Suppressor macrophage treated with lipopolysaccharide for 4 hours (primary cell): ENCODE measurements at regions not wholly inside any gene's neighbourhood (a gene's known extent, or its start where the extent isn't known, plus 50 kb on each side); places are given as distances from the start of the nearest gene placed in this dataset.

Experiments used
- DNase-seq: peaks from one replicate; pipeline ENCODE4 v3.0.0-alpha.2; 2020

DNA sequence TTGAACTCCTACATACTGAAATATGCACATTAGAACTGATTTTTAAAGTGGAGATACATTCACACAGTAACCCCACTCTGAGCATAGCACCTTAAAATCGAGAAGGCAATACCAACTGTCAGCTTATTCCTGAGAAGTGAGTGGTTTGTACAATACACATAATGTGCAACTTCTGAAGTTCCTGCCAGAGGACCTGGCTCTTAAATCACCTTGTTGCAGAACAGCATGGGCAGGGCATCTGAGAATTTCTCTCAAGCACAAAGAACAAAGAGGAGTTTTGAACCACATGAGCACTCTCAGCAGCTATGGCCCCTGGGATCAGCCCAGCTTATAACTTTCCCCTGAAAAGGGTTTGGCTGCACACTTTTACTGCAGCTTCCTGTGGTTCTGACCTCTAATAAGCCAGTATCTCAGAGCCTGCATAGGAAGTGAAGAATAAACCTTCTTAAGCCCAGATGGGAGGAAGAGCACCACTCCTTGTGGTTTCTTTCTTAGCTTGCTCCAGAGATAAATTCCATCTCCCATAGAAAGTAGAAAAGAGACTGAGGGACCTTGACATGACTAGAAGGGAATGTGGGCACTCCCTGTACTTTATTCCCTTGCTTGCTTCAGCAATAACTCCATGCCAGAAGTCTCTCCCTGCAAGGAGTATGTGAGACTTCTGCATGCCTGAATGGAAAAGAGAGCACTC, 862.3 kb downstream of the SUCLG1 start:
- DNase-seq = no peak

GRCh38 chr2:83595926-83596325, 863.2 kb downstream of the SUCLG1 start:
- DNase-seq = no peak

DNA sequence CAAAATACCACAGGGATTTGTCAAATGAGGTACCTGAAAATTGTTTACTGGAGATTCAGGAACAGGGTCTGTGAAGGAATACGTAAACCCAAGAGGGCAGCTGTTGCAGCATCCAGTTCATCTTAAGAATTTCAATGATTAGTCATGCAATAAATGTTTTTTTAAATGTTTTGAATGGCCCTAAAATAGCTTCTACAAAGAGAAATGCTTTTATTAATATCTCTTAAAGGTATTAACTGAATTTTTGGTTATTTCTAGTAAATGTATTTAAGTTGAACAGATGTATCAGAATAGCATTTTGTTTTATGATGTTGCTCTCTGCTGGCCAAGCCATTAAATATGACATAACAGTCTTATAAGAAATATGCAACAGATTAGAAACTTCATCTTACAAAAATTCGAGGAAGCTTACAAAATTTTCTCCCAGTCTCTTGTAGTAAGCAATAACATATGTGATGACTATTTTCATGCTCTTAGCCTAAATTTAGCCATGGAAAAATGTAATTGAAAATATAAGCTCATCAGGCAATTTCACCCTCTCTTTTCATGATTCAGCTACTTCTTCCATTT, 863.9 kb downstream of the SUCLG1 start:
- DNase-seq = no peak

GRCh38 chr2:83594241-83595120, 864.6 kb downstream of the SUCLG1 start:
- DNase-seq = no peak

GRCh38 chr2:83587309-83587708, 871.8 kb downstream of the SUCLG1 start:
- DNase-seq = no peak

DNA sequence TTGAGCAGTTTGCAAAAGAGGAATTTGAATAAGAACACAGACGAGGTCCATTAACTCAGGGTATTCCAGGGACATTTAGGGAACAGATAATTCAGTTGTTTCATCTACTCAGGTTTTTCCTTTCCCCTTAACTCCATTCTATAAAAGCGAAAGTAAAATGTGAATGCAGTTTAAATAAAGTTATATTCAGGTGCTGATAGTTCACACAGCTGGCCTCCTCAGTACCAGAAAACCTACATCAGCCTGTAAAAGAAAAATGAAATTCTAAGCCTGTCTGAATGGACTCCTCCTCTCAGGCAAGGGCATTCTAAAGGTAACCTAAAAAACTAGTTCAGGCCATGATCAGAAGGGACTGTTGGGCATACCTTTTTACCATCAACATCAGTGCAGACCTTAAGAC, 873.8 kb downstream of the SUCLG1 start:
- no peak for DNase-seq

- no peak for DNase-seq
Measured at GRCh38 chr2:83584672-83585071, 874.4 kb downstream of the SUCLG1 start.

DNA sequence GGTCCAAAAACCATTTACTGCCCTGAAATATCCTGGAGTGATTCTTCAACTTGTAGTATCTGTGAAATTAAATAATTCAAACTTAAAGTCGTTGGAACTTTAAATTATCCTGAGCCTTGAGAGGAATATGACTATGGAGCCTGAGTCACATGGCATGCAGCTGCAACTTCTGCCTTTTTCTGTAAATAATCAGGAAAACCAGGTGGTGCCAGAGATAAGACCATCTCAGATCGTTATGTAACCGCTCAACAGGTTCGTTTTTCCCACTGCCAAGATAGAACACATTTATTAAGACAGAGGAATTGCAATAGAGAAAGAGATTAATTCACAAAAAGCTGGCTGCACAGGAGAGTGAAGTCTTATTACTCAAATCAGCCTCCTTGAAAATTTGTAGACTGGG, 876.5 kb downstream of the SUCLG1 start:
- no peak for DNase-seq

GRCh38 chr2:83579507-83579906, 879.6 kb downstream of the SUCLG1 start:
- no peak for DNase-seq

- no peak for DNase-seq
Measured at GRCh38 chr2:83578405-83578804, 880.7 kb downstream of the SUCLG1 start.

GRCh38 chr2:83574614-83575013, 884.5 kb downstream of the SUCLG1 start:
- DNase-seq = no peak

DNA sequence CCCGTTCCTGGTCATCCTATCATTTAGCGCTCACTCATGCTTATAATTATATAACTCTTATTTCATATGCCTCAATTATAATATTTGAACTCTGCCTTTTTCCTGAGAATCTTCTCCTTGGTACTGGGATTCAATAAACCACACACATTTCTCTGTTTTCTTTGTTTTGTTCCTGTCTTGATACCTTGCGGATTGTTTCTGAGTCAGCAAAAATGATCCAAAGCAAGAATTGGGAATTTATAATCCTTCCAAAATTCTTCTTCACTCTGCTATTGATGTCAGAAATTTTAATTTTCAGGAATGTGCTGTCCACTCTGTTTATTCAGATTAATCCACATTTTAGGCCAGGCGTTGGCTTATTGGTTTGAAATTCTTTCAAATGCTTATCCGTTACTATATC, 886.0 kb downstream of the SUCLG1 start:
- no peak for DNase-seq

DNA sequence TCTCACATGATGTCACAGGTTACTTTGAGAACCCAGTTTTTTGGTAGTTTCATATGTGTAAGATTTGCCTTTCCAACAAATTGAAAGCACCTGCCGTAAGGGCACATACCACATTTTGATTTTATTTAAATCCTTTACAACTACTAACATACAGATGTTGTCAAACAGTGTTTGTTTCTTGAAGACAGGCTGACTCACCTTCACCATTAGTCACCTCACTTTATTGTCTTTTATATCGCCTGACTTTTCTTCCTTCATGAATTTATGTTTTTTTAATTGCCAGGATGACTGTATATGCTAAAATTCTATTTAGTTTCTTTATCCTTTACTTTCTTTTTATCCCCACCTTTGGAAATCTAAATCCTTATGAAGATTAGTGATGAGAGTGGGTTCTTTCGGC, 886.7 kb downstream of the SUCLG1 start:
- no peak for DNase-seq

DNA sequence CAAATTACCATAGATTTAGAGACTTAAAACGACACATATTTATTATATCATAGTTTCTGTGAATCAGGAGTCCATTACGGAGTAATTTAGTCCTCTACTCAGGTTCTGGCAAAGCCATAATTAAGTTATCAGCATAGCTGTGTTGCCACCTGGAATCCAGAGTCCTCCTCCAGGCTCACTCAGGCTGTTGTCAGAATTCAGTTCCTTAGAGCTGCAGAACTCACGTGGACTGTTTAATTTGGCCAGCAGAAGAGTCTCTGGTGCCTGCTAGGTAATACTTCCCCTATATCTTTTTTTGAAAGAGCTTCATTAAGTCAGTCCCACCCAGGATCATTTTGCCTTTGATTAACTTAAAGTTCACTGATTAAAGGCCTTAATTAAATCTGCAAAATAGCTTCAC, 891.5 kb downstream of the SUCLG1 start:
- DNase-seq = no peak

GRCh38 chr2:83565626-83566025, 893.5 kb downstream of the SUCLG1 start:
- no peak for DNase-seq

DNA sequence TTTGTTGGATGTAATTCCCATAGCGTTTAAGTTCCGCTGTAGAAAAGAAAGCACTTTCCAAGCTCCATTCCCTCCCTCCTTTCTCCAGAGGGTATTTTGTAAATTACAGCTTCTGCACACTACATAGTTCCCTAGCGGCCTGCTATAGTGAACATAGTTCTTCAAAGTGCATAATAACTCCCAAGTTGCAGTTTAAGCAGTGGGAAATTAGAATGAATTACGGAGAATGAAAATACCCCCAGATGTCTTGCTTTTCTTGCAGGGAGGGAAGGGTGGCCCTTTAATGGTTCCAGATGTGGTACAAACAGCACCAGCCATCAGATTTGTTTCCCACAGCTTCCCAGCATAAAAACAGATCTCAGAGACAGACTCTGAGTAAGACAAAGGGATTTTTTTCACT, 893.9 kb downstream of the SUCLG1 start:
- no peak for DNase-seq

DNA sequence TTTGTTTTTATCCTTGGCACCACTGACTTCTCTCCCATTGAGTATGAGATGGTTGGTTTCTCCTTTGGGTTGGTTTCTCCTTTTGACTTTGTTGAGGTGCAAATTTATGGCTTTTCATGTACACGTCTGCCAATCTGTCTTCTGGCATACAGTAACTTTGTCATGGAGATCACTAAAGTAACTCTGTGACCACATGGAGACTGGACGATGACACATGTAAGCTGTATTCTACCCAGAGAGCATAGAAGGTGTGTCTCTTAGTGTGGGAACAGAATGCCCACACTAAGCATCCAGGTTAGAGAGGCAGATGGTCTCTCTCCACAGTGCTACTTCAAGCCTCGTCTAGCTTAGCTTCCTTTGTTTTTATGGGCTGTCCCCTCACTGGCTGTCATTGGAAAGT, 897.5 kb downstream of the SUCLG1 start:
- no peak for DNase-seq

- no peak for DNase-seq
Measured at GRCh38 chr2:83536556-83536955, 922.5 kb downstream of the SUCLG1 start.

DNA sequence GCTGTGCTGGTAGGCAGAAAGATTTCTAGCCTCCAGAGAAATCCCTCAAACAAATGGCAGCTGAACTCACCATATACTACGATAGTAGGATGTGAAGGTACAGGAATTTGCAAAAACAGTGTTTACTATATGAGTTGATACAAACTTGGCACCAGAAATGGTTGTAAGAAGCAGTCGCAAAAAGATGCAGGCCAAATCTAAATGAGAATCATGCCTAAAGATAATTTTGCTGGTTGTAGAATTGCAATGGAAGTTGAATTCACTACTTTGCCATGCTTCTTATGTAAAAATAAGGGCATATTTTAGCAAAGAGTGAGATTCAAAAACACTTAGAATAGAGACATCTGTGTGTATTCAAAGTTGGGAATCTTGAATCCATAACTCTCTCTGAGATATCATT, 924.7 kb downstream of the SUCLG1 start:
- no peak for DNase-seq

GRCh38 chr2:83531206-83531826, 927.8 kb downstream of the SUCLG1 start:
- no peak for DNase-seq

DNA sequence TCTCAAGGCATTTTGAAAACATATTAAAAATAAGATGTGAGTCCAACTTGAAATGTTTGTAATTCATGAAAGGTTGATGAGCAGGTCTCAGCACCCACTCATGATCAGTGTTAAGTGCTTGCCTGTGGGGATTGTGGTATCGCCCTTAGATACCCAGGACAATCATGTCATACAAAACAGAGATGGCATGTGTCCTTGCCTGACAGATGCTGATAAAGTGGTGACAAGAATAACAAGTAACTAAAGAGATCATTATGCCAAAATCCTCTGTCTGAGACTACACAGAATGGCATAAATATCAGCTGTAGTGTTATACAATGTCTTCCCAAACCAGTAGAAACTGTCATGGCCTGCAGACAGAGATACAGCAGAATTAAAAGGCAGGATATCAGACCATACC, 930.3 kb downstream of the SUCLG1 start:
- no peak for DNase-seq

- DNase-seq = no peak
Measured at GRCh38 chr2:83522891-83523493, 936.1 kb downstream of the SUCLG1 start.

- DNase-seq = no peak
Measured at GRCh38 chr2:83517727-83518368, 941.2 kb downstream of the SUCLG1 start.
